ENCODE measurements at regions not wholly inside any gene's neighbourhood (a gene's known extent, or its start where the extent isn't known, plus 50 kb on each side); places are given as distances from the start of the nearest gene placed in this dataset.

DNA sequence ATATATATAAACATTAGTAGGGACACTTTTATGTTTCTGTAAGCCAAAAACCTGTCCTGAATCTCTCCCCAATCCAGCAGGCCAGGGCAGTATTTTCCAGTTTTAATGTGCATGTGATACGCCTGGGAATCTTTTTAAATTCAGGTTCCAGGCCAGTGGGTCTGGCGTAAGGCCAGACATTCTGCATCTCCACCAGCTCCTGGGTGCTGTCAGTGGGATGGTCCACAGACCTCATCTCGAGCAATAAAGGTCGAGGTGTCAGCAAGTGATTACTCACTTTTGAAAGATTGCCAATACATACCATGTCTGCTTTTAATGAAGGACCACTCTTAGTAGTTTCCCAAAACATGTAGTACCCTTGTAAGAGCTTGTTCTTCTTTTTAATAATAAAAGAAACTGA lies 189.9 kb upstream of the SH3BP4 start:
- ATAC-seq = peak; percentile 35; the same call in 2 of the 3 replicates
- TF ChIP-seq GLIS3 (CRISPR knock-in tag; IDR thresholded peaks at IDR 0.05) (no peak), TCF4 (CRISPR knock-in tag; IDR thresholded peaks at IDR 0.05; ENCODE audit: borderline replicate concordance) (0 out of 2 replicates have a peak, but pooled peaks have one; percentile 32), ISL1 (CRISPR knock-in tag; IDR thresholded peaks at IDR 0.05) (peak; percentile 55; the same call in 1 of the 2 replicates)

- TF ChIP-seq RARB (CRISPR knock-in tag; IDR thresholded peaks at IDR 0.05) (no peak), ESRRG (CRISPR knock-in tag; IDR thresholded peaks at IDR 0.05) (no peak), ZFP30 (CRISPR knock-in tag; IDR thresholded peaks at IDR 0.05) (no peak), ZNF565 (CRISPR knock-in tag; conservative IDR thresholded peaks at IDR 0.05; ENCODE audit: low read depth) (no peak), SNAI2 (CRISPR knock-in tag; IDR thresholded peaks at IDR 0.05) (no peak), PPARA (CRISPR knock-in tag; IDR thresholded peaks at IDR 0.05; ENCODE audit: borderline replicate concordance) (no peak), ARNTL (CRISPR knock-in tag; IDR thresholded peaks at IDR 0.05; ENCODE audit: borderline replicate concordance, low read depth) (no peak), ZNF8 (CRISPR knock-in tag; IDR thresholded peaks at IDR 0.05) (no peak), TCF4 (CRISPR knock-in tag; IDR thresholded peaks at IDR 0.05; ENCODE audit: borderline replicate concordance) (no peak), ISL1 (CRISPR knock-in tag; IDR thresholded peaks at IDR 0.05) (no peak), ZC3H10 (CRISPR knock-in tag; IDR thresholded peaks at IDR 0.05) (no peak), ZFP3 (CRISPR knock-in tag; IDR thresholded peaks at IDR 0.05) (no peak)
- TF ChIP-seq, protein P1, sequence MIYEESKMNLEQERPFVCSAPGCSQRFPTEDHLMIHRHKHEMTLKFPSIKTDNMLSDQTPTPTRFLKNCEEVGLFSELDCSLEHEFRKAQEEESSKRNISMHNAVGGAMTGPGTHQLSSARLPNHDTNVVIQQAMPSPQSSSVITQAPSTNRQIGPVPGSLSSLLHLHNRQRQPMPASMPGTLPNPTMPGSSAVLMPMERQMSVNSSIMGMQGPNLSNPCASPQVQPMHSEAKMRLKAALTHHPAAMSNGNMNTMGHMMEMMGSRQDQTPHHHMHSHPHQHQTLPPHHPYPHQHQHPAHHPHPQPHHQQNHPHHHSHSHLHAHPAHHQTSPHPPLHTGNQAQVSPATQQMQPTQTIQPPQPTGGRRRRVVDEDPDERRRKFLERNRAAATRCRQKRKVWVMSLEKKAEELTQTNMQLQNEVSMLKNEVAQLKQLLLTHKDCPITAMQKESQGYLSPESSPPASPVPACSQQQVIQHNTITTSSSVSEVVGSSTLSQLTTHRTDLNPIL (CRISPR knock-in tag; IDR thresholded peaks at IDR 0.05; ENCODE audit: low read depth) = no peak
- TF ChIP-seq, protein P2, sequence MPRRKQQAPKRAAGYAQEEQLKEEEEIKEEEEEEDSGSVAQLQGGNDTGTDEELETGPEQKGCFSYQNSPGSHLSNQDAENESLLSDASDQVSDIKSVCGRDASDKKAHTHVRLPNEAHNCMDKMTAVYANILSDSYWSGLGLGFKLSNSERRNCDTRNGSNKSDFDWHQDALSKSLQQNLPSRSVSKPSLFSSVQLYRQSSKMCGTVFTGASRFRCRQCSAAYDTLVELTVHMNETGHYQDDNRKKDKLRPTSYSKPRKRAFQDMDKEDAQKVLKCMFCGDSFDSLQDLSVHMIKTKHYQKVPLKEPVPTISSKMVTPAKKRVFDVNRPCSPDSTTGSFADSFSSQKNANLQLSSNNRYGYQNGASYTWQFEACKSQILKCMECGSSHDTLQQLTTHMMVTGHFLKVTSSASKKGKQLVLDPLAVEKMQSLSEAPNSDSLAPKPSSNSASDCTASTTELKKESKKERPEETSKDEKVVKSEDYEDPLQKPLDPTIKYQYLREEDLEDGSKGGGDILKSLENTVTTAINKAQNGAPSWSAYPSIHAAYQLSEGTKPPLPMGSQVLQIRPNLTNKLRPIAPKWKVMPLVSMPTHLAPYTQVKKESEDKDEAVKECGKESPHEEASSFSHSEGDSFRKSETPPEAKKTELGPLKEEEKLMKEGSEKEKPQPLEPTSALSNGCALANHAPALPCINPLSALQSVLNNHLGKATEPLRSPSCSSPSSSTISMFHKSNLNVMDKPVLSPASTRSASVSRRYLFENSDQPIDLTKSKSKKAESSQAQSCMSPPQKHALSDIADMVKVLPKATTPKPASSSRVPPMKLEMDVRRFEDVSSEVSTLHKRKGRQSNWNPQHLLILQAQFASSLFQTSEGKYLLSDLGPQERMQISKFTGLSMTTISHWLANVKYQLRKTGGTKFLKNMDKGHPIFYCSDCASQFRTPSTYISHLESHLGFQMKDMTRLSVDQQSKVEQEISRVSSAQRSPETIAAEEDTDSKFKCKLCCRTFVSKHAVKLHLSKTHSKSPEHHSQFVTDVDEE (CRISPR knock-in tag; IDR thresholded peaks at IDR 0.05) = no peak
- TF ChIP-seq, protein P3, sequence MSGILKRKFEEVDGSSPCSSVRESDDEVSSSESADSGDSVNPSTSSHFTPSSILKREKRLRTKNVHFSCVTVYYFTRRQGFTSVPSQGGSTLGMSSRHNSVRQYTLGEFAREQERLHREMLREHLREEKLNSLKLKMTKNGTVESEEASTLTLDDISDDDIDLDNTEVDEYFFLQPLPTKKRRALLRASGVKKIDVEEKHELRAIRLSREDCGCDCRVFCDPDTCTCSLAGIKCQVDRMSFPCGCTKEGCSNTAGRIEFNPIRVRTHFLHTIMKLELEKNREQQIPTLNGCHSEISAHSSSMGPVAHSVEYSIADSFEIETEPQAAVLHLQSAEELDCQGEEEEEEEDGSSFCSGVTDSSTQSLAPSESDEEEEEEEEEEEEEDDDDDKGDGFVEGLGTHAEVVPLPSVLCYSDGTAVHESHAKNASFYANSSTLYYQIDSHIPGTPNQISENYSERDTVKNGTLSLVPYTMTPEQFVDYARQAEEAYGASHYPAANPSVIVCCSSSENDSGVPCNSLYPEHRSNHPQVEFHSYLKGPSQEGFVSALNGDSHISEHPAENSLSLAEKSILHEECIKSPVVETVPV (CRISPR knock-in tag; IDR thresholded peaks at IDR 0.05) = no peak
Observed at GRCh38 chr2:234754126-234754525, 197.7 kb upstream of the SH3BP4 start.

GRCh38 chr2:234753701-234754100 lies 198.1 kb upstream of the SH3BP4 start:
- TF ChIP-seq ARNTL (CRISPR knock-in tag; IDR thresholded peaks at IDR 0.05; ENCODE audit: borderline replicate concordance, low read depth) = no peak
- TF ChIP-seq ZFP30 (CRISPR knock-in tag; IDR thresholded peaks at IDR 0.05) = no peak
- TF ChIP-seq BACH2 (CRISPR knock-in tag; IDR thresholded peaks at IDR 0.05; ENCODE audit: borderline replicate concordance) = no peak
- TF ChIP-seq SNAI2 (CRISPR knock-in tag; IDR thresholded peaks at IDR 0.05) = no peak
- TF ChIP-seq, protein P4, sequence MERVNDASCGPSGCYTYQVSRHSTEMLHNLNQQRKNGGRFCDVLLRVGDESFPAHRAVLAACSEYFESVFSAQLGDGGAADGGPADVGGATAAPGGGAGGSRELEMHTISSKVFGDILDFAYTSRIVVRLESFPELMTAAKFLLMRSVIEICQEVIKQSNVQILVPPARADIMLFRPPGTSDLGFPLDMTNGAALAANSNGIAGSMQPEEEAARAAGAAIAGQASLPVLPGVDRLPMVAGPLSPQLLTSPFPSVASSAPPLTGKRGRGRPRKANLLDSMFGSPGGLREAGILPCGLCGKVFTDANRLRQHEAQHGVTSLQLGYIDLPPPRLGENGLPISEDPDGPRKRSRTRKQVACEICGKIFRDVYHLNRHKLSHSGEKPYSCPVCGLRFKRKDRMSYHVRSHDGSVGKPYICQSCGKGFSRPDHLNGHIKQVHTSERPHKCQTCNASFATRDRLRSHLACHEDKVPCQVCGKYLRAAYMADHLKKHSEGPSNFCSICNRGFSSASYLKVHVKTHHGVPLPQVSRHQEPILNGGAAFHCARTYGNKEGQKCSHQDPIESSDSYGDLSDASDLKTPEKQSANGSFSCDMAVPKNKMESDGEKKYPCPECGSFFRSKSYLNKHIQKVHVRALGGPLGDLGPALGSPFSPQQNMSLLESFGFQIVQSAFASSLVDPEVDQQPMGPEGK (CRISPR knock-in tag; IDR thresholded peaks at IDR 0.05; ENCODE audit: borderline replicate concordance) = no peak
- no peak for TF ChIP-seq ZC3H10 (CRISPR knock-in tag; IDR thresholded peaks at IDR 0.05)
- no peak for TF ChIP-seq CSDC2 (CRISPR knock-in tag; IDR thresholded peaks at IDR 0.05)
- TF ChIP-seq ZNF565 (CRISPR knock-in tag; conservative IDR thresholded peaks at IDR 0.05; ENCODE audit: low read depth) = no peak
- TF ChIP-seq TCF4 (CRISPR knock-in tag; IDR thresholded peaks at IDR 0.05; ENCODE audit: borderline replicate concordance) = no peak
- TF ChIP-seq, protein P5, sequence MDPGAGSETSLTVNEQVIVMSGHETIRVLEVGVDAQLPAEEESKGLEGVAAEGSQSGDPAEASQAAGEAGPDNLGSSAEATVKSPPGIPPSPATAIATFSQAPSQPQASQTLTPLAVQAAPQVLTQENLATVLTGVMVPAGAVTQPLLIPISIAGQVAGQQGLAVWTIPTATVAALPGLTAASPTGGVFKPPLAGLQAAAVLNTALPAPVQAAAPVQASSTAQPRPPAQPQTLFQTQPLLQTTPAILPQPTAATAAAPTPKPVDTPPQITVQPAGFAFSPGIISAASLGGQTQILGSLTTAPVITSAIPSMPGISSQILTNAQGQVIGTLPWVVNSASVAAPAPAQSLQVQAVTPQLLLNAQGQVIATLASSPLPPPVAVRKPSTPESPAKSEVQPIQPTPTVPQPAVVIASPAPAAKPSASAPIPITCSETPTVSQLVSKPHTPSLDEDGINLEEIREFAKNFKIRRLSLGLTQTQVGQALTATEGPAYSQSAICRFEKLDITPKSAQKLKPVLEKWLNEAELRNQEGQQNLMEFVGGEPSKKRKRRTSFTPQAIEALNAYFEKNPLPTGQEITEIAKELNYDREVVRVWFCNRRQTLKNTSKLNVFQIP (CRISPR knock-in tag; IDR thresholded peaks at IDR 0.05; ENCODE audit: borderline replicate concordance, low read depth) = no peak
- TF ChIP-seq, protein P2 (CRISPR knock-in tag; IDR thresholded peaks at IDR 0.05) = no peak
- TF ChIP-seq TOX (CRISPR knock-in tag; IDR thresholded peaks at IDR 0.05; ENCODE audit: borderline replicate concordance) = no peak
- TF ChIP-seq GLIS3 (CRISPR knock-in tag; IDR thresholded peaks at IDR 0.05) = no peak
- no peak for TF ChIP-seq ZFP3 (CRISPR knock-in tag; IDR thresholded peaks at IDR 0.05)
- ATAC-seq = no peak

More at GRCh38 chr2:234754126-234754525, 197.7 kb upstream of the SH3BP4 start:
- ATAC-seq = no peak

Measured in SK-N-SH treated with all-trans-retinoic acid at 6 μM for 48 hours (cell line).